ENCODE measurements at regions not wholly inside any gene's neighbourhood (a gene's known extent, or its start where the extent isn't known, plus 50 kb on each side); places are given as distances from the start of the nearest gene placed in this dataset.

DNA sequence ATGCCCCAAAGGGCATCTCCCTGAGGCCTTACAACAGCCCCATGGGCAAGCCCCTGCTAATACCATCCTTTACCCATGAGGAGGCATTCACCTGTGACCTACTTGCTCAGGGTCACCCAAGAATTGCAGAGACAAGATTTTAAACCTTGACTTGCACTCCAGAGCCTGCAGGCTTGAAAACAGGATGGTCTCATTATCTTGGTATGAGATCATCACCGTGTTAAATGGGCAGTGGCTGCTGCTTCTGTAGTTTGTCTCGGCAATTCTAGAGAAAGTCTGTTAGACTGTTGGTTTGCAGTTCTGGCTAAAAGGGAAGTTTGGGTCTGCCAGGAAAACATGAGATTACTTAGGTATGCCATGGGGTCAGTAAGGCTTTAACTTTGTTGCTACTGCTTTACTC, 698.9 kb downstream of the GALR1 start:
- Histone ChIP-seq H4K20me1 (ENCODE audit: insufficient read depth, low read length) (no peaks in the 10 kb centered on the region), H3K9ac (ENCODE audit: low read depth, low read length) (no peak overlapping the region), H3K79me2 (ENCODE audit: insufficient read depth, low read length) (no peaks in the 10 kb centered on the region), H3K9me3 (ENCODE audit: insufficient read depth, low read length, severe bottlenecking) (no peaks in the 10 kb centered on the region), H3K4me3 (ENCODE audit: low read depth in 1 of 2, low read length in 2 of 2) (no peak overlapping the region), H3K27me3 (ENCODE audit: insufficient read depth, low read length, poor library complexity) (peaks cover 10% of the 10 kb centered on the region), H3K4me1 (ENCODE audit: insufficient read depth, low read length) (no peaks in the 10 kb centered on the region), H3K27ac (ENCODE audit: low read length) (no peak overlapping the region), H2AFZ (ENCODE audit: low read depth, low read length) (no peak overlapping the region), H3K36me3 (ENCODE audit: insufficient read depth, low read length) (no peaks in the 10 kb centered on the region), H3K4me2 (ENCODE audit: insufficient read depth, low read length) (no peak overlapping the region)
- no peak for TF ChIP-seq EZH2 (IDR thresholded peaks at IDR 0.05; ENCODE audit: borderline replicate concordance, low read depth, low read length, severe bottlenecking)
- no peak for TF ChIP-seq CTCF (IDR thresholded peaks at IDR 0.05; ENCODE audit: borderline replicate concordance, extremely low read depth, low read length, poor library complexity, severe bottlenecking)
- DNase-seq, result no peak
- no peak for ATAC-seq (ENCODE audit: insufficient read depth, low read depth)

DNA sequence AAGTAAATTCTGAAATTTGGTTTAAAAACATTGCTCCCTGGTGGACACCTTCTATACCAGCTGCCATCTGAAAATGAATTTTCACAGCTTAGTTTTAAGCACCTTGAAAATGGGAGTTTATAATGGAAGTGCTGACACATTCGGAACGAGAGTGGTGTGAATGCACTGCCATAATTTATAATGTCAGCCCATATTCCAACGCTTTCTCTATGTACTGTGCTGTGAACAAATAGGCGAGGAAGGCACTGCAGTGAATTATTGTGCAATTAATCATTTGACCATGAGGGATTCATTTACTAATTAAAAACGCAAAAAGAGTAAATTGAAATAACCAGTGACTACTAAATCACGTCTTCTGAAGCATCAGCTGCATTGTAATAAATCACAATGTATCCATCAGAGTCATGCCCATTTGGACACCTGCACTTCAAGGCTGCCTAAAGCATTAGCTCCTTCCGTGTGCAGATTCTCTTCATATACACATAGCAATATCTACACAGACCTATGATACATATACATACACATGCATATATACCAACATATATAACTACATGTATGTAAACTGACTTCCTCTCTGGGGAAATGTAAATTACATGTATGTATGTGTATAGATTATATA, 699.8 kb downstream of the GALR1 start:
- Histone ChIP-seq H3K4me2 (ENCODE audit: insufficient read depth, low read length) (no peak overlapping the region), H3K79me2 (ENCODE audit: insufficient read depth, low read length) (no peaks in the 10 kb centered on the region), H3K36me3 (ENCODE audit: insufficient read depth, low read length) (no peaks in the 10 kb centered on the region), H4K20me1 (ENCODE audit: insufficient read depth, low read length) (no peaks in the 10 kb centered on the region), H3K27ac (ENCODE audit: low read length) (no peak overlapping the region), H2AFZ (ENCODE audit: low read depth, low read length) (no peak overlapping the region), H3K9me3 (ENCODE audit: insufficient read depth, low read length, severe bottlenecking) (no peaks in the 10 kb centered on the region), H3K9ac (ENCODE audit: low read depth, low read length) (no peak overlapping the region), H3K27me3 (ENCODE audit: insufficient read depth, low read length, poor library complexity) (peaks cover 10% of the 10 kb centered on the region), H3K4me1 (ENCODE audit: insufficient read depth, low read length) (no peaks in the 10 kb centered on the region), H3K4me3 (ENCODE audit: low read depth in 1 of 2, low read length in 2 of 2) (no peak overlapping the region)
- DNase-seq (no peak), ATAC-seq (ENCODE audit: insufficient read depth, low read depth) (no peak)
- no peak for TF ChIP-seq EZH2 (IDR thresholded peaks at IDR 0.05; ENCODE audit: borderline replicate concordance, low read depth, low read length, severe bottlenecking)
- peak; percentile 19 for TF ChIP-seq CTCF (IDR thresholded peaks at IDR 0.05; ENCODE audit: borderline replicate concordance, extremely low read depth, low read length, poor library complexity, severe bottlenecking)

- TF ChIP-seq CTCF (IDR thresholded peaks at IDR 0.05; ENCODE audit: borderline replicate concordance, extremely low read depth, low read length, poor library complexity, severe bottlenecking), result no peak
- TF ChIP-seq EZH2 (IDR thresholded peaks at IDR 0.05; ENCODE audit: borderline replicate concordance, low read depth, low read length, severe bottlenecking), result no peak
- ATAC-seq (ENCODE audit: insufficient read depth, low read depth), result no peak
- Histone ChIP-seq H3K4me1 (ENCODE audit: insufficient read depth, low read length) (no peaks in the 10 kb centered on the region), H3K27me3 (ENCODE audit: insufficient read depth, low read length, poor library complexity) (no peaks in the 10 kb centered on the region), H3K4me3 (ENCODE audit: low read depth in 1 of 2, low read length in 2 of 2) (no peak overlapping the region), H3K9ac (ENCODE audit: low read depth, low read length) (no peak overlapping the region), H3K4me2 (ENCODE audit: insufficient read depth, low read length) (no peak overlapping the region), H2AFZ (ENCODE audit: low read depth, low read length) (no peak overlapping the region), H3K36me3 (ENCODE audit: insufficient read depth, low read length) (no peaks in the 10 kb centered on the region), H4K20me1 (ENCODE audit: insufficient read depth, low read length) (no peaks in the 10 kb centered on the region), H3K79me2 (ENCODE audit: insufficient read depth, low read length) (no peaks in the 10 kb centered on the region), H3K9me3 (ENCODE audit: insufficient read depth, low read length, severe bottlenecking) (no peaks in the 10 kb centered on the region), H3K27ac (ENCODE audit: low read length) (no peak overlapping the region)
- no peak for DNase-seq
Measured at GRCh38 chr18:77959248-77959647, 709.6 kb downstream of the GALR1 start.

All from DND-41 (cell line).